Caco-2 (cell line): ENCODE measurements at regions not wholly inside any gene's neighbourhood (a gene's known extent, or its start where the extent isn't known, plus 50 kb on each side); places are given as distances from the start of the nearest gene placed in this dataset.

Experiments
- BruUV-seq: library from RNA; stranded (reverse); fragments of 400-500 nt; replicated peaks from 2 replicates; lab custom pipeline; 2021; lab: Mats Ljungman, UMichigan
- CTCF ChIA-PET: fragments of 300-600 bp; sonication (Branson Sonifier 250); formaldehyde crosslinking; loops from one replicate; lab custom pipeline; 2022; ENCODE audit warnings: antibody characterized with exemption; lab: Charles Lee
- POLR2A ChIA-PET: fragments of 300-600 bp; sonication (Branson Sonifier 250); formaldehyde crosslinking; loops from one replicate; lab custom pipeline; 2022; ENCODE audit warnings: antibody characterized with exemption; lab: Charles Lee
- DNase-seq, 2 experiments: peaks; one replicate each; pipeline versions ENCODE4 v3.0.0 to v3.0.0-alpha.2; 2020 to 2022
- H3K27me3 ChIP-seq: replicated peaks from 2 replicates; pipeline ENCODE4 v1.6.0; 2011; ENCODE audit warnings: low read length; ENCODE audit not compliant: control insufficient read depth, insufficient read depth
- H3K36me3 ChIP-seq: 2 replicates; pipeline ENCODE4 v1.5.1; 2011; ENCODE audit warnings: low read length; ENCODE audit not compliant: control insufficient read depth, insufficient read depth
- H3K4me1 ChIP-seq: fragments of 250-450 bp; sonication (Bioruptor Pico); 2 replicates; pipeline ENCODE4 v1.5.1; 2020; ENCODE audit warnings: mild to moderate bottlenecking
- H3K4me3 ChIP-seq: 2 replicates; pipeline ENCODE4 v1.5.1; 2011; ENCODE audit warnings: low read depth, mild to moderate bottlenecking, control low read depth, low read length
- H3K9me3 ChIP-seq: fragments of 250-450 bp; sonication (Bioruptor Pico); 2 replicates; pipeline ENCODE4 v1.5.1; 2020; ENCODE audit warnings: mild to moderate bottlenecking, moderate library complexity
- H3K27ac Mint-ChIP-seq: one replicate; pipeline ENCODE4 v1.8.0; 2022; ENCODE audit warnings: mixed read lengths; ENCODE audit not compliant: unreplicated experiment
- H3K27me3 Mint-ChIP-seq: one replicate; pipeline ENCODE4 v1.8.0; 2022; ENCODE audit warnings: mixed read lengths; ENCODE audit not compliant: insufficient read depth, unreplicated experiment
- H3K36me3 Mint-ChIP-seq: one replicate; pipeline ENCODE4 v1.8.0; 2022; ENCODE audit warnings: mild to moderate bottlenecking, mixed read lengths; ENCODE audit not compliant: insufficient read depth, unreplicated experiment
- H3K4me1 Mint-ChIP-seq: one replicate; pipeline ENCODE4 v1.8.0; 2022; ENCODE audit warnings: low read depth, mixed read lengths; ENCODE audit not compliant: unreplicated experiment
- H3K4me3 Mint-ChIP-seq: one replicate; pipeline ENCODE4 v1.8.0; 2022; ENCODE audit warnings: mild to moderate bottlenecking, moderate library complexity, mixed read lengths; ENCODE audit not compliant: unreplicated experiment
- H3K9me3 Mint-ChIP-seq: one replicate; pipeline ENCODE4 v1.8.0; 2022; ENCODE audit warnings: mixed read lengths; ENCODE audit not compliant: unreplicated experiment
- CTCF ChIP-seq, 2 experiments: fragments of 200-600 bp in 1 of 2; IDR thresholded peaks; 1 replicate in 1 of 2; 2 replicates in 1 of 2; pipeline versions ENCODE4 v1.5.1 to v1.8.0; 2011 to 2022; ENCODE audit warnings: antibody characterized with exemption in 1 of 2, control low read depth in 1 of 2, inconsistent platforms in 1 of 2, low read depth in 1 of 2, low read length in 1 of 2, mild to moderate bottlenecking in 1 of 2, moderate library complexity in 1 of 2; ENCODE audit not compliant: insufficient read depth in 1 of 2, severe bottlenecking in 1 of 2, unreplicated experiment in 1 of 2
- intact Hi-C: fragments of 100-400 bp; cut with micrococcal nuclease; formaldehyde crosslinking; loops from one replicate; pipeline ENCODE4 v1.10.0; 2022; ENCODE audit not compliant: unreplicated experiment

- intact Hi-C loops, result no loop called here
- Histone ChIP-seq H3K36me3 (no peaks in the 10 kb centered on the region), H3K4me1 (no peaks in the 10 kb centered on the region), H3K4me3 (no peak overlapping the region), H3K9me3 (peaks cover 2% of the 10 kb centered on the region; the same call in 1 of the 2 replicates), H3K27me3 (peaks cover 1% of the 10 kb centered on the region; the same call in 1 of the 2 replicates)
- peaks cover 4% of the 10 kb centered on the region for H3K27me3 Mint-ChIP-seq
- no TSS peak for BruUV-seq
- no peaks in the 10 kb centered on the region for H3K9me3 Mint-ChIP-seq
- POLR2A ChIA-PET, result no interaction called here
- no peak overlapping the region for H3K27ac Mint-ChIP-seq
- H3K4me1 Mint-ChIP-seq, result no peaks in the 10 kb centered on the region
- DNase-seq, result no peak
- CTCF ChIA-PET, result interaction anchor here (0.6 kb wide), 1 partner anchor 156 kb away, joined by 3 read pairs; no protein-coding TSS in a partner anchor
- no peak overlapping the region for H3K4me3 Mint-ChIP-seq
- TF ChIP-seq CTCF (IDR thresholded peaks at IDR 0.05; ENCODE audit: insufficient read depth in 1 of 2, low read depth in 1 of 2, low read length in 1 of 2, severe bottlenecking in 1 of 2, unreplicated experiment in 1 of 2), result no peak
- no peaks in the 10 kb centered on the region for H3K36me3 Mint-ChIP-seq
Measured at GRCh38 chr3:13750731-13751130, 129.1 kb downstream of the WNT7A start.

DNA sequence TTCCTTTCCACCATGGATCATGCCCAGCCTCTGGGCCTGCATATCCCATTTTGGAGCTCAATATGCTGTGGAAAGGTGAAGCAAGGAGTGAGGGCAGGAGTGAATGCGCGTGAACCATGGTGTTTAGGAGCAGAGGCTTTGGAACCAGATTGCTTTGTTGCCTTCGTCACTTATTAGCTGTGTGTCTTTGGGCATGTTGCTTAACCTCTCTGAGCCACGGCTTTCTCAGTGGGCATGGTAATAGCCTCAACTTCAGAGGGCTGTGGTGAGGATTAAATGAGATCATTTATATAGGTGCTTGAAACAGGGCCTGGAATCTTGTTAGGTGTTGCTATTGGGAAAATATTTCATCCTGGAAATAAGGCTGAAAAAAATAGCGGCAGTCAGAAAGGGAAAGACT, 129.7 kb downstream of the WNT7A start:
- Histone ChIP-seq H3K27me3 (peaks cover 1% of the 10 kb centered on the region; the same call in 1 of the 2 replicates), H3K4me3 (no peak overlapping the region), H3K4me1 (no peaks in the 10 kb centered on the region), H3K9me3 (no peaks in the 10 kb centered on the region), H3K36me3 (no peaks in the 10 kb centered on the region)
- DNase-seq, result no peak
- CTCF ChIA-PET, result interaction anchor here (0.6 kb wide), 1 partner anchor 156 kb away, joined by 3 read pairs; no protein-coding TSS in a partner anchor
- POLR2A ChIA-PET, result no interaction called here
- Mint-ChIP-seq H3K9me3 (no peaks in the 10 kb centered on the region), H3K27me3 (peaks cover 4% of the 10 kb centered on the region), H3K4me3 (no peak overlapping the region), H3K36me3 (no peaks in the 10 kb centered on the region), H3K4me1 (no peaks in the 10 kb centered on the region), H3K27ac (no peak overlapping the region)
- no TSS peak for BruUV-seq
- intact Hi-C loops, result no loop called here
- TF ChIP-seq CTCF (IDR thresholded peaks at IDR 0.05; ENCODE audit: insufficient read depth in 1 of 2, low read depth in 1 of 2, low read length in 1 of 2, severe bottlenecking in 1 of 2, unreplicated experiment in 1 of 2), result no peak

- Histone ChIP-seq H3K27me3 (peaks cover 1% of the 10 kb centered on the region; the same call in 1 of the 2 replicates), H3K4me1 (no peaks in the 10 kb centered on the region), H3K4me3 (no peak overlapping the region), H3K9me3 (no peaks in the 10 kb centered on the region), H3K36me3 (no peaks in the 10 kb centered on the region)
- Mint-ChIP-seq H3K27me3 (peaks cover 4% of the 10 kb centered on the region), H3K27ac (no peak overlapping the region), H3K4me1 (no peaks in the 10 kb centered on the region), H3K4me3 (no peak overlapping the region), H3K9me3 (peaks cover 2% of the 10 kb centered on the region), H3K36me3 (no peaks in the 10 kb centered on the region)
- no peak for DNase-seq
- BruUV-seq, result no TSS peak
- CTCF ChIA-PET, result no interaction called here
- POLR2A ChIA-PET, result no interaction called here
- intact Hi-C loops, result no loop called here
- no peak for TF ChIP-seq CTCF (IDR thresholded peaks at IDR 0.05; ENCODE audit: insufficient read depth in 1 of 2, low read depth in 1 of 2, low read length in 1 of 2, severe bottlenecking in 1 of 2, unreplicated experiment in 1 of 2)
Measured at GRCh38 chr3:13749063-13749764, 130.7 kb downstream of the WNT7A start.
